Peyer's patch (tissue), 4 donors: ENCODE measurements at regions not wholly inside any gene's neighbourhood (a gene's known extent, or its start where the extent isn't known, plus 50 kb on each side); places are given as distances from the start of the nearest gene placed in this dataset.

Source experiments
- DNase-seq, 3 donors: peaks; one replicate each; pipeline ENCODE4 v3.0.0-alpha.2; 2017 to 2019
- H3K27ac ChIP-seq, 4 donors: fragments of 200-600 bp; sonication (generic); one replicate each; pipeline ENCODE4 v1.5.1; 2016 to 2019
- H3K27me3 ChIP-seq, 2 donors: fragments of 200-600 bp; sonication (generic); one replicate each; pipeline ENCODE4 v1.5.1; 2019
- H3K36me3 ChIP-seq, 3 donors: fragments of 200-600 bp; sonication (generic); one replicate each; pipeline ENCODE4 v1.5.1; 2016 to 2019
- H3K4me1 ChIP-seq, 4 donors: fragments of 200-600 bp; sonication (generic); one replicate each; pipeline ENCODE4 v1.5.1; 2016 to 2019
- H3K4me3 ChIP-seq, 4 donors: fragments of 200-600 bp; sonication (generic); 1 replicate in 3 of 4; 2 replicates in 1 of 4; pipeline ENCODE4 v1.5.1; 2016 to 2019; ENCODE audit warnings: mild to moderate bottlenecking in 1 of 4
- H3K9me3 ChIP-seq, 4 donors: fragments of 200-600 bp; sonication (generic); one replicate each; pipeline ENCODE4 v1.5.1; 2016 to 2019; ENCODE audit warnings: mild to moderate bottlenecking in 1 of 4
- CTCF ChIP-seq, 6 experiments: fragments of 450-650 bp in 4 of 6; fragments of 200-600 bp in 2 of 6; sonication (generic) in 1 of 6; IDR thresholded peaks; one replicate each; pipeline ENCODE4 v1.5.1; 2017 to 2019; ENCODE audit warnings: antibody characterized with exemption in 6 of 6, mild to moderate bottlenecking in 3 of 6, moderate library complexity in 1 of 6
- POLR2A ChIP-seq, 2 donors: fragments of 450-650 bp; IDR thresholded peaks; one replicate each; pipeline ENCODE4 v1.5.1; 2017; ENCODE audit warnings: antibody characterized with exemption in 2 of 2, mild to moderate bottlenecking in 2 of 2, moderate library complexity in 2 of 2

GRCh38 chr16:52650318-52650717 lies 103.4 kb upstream of the TOX3 start:
- DNase-seq: no peak
- Histone ChIP-seq H3K36me3 (no peaks in the 10 kb centered on the region), H3K27me3 (no peaks in the 10 kb centered on the region), H3K27ac (no peak overlapping the region), H3K4me3 (no peak overlapping the region), H3K9me3 (no peaks in the 10 kb centered on the region), H3K4me1 (no peaks in the 10 kb centered on the region)
- TF ChIP-seq CTCF (IDR thresholded peaks at IDR 0.05): no peak
- TF ChIP-seq POLR2A (IDR thresholded peaks at IDR 0.05): no peak

- TF ChIP-seq CTCF (IDR thresholded peaks at IDR 0.05) (no peak), POLR2A (IDR thresholded peaks at IDR 0.05) (no peak)
- Histone ChIP-seq H3K27ac (no peak overlapping the region), H3K36me3 (no peaks in the 10 kb centered on the region), H3K4me3 (no peak overlapping the region), H3K9me3 (no peaks in the 10 kb centered on the region), H3K27me3 (no peaks in the 10 kb centered on the region), H3K4me1 (no peaks in the 10 kb centered on the region)
- no peak for DNase-seq
Observed at GRCh38 chr16:52649870-52650269, 102.9 kb upstream of the TOX3 start.

GRCh38 chr16:52647588-52647987 lies 100.6 kb upstream of the TOX3 start:
- TF ChIP-seq CTCF (IDR thresholded peaks at IDR 0.05) (no peak), POLR2A (IDR thresholded peaks at IDR 0.05) (no peak)
- no peaks in the 10 kb centered on the region for H3K4me1 ChIP-seq
- H3K36me3 ChIP-seq: no peaks in the 10 kb centered on the region
- no peak overlapping the region for H3K4me3 ChIP-seq
- H3K27ac ChIP-seq: no peak overlapping the region
- no peaks in the 10 kb centered on the region for H3K9me3 ChIP-seq
- no peak for DNase-seq
- H3K27me3 ChIP-seq: no peaks in the 10 kb centered on the region

GRCh38 chr16:52643006-52643405 lies 96.1 kb upstream of the TOX3 start:
- H3K27ac ChIP-seq: no peak overlapping the region
- no peak for TF ChIP-seq CTCF (IDR thresholded peaks at IDR 0.05)
- no peak for TF ChIP-seq POLR2A (IDR thresholded peaks at IDR 0.05)
- no peaks in the 10 kb centered on the region for H3K4me1 ChIP-seq
- no peaks in the 10 kb centered on the region for H3K36me3 ChIP-seq
- H3K9me3 ChIP-seq: no peaks in the 10 kb centered on the region
- H3K4me3 ChIP-seq: no peak overlapping the region
- DNase-seq: no peak
- no peaks in the 10 kb centered on the region for H3K27me3 ChIP-seq

- Histone ChIP-seq H3K9me3 (no peaks in the 10 kb centered on the region), H3K27ac (no peak overlapping the region), H3K4me1 (no peaks in the 10 kb centered on the region), H3K36me3 (no peaks in the 10 kb centered on the region), H3K27me3 (no peaks in the 10 kb centered on the region), H3K4me3 (no peak overlapping the region)
- DNase-seq: no peak
- TF ChIP-seq POLR2A (IDR thresholded peaks at IDR 0.05): no peak
- no peak for TF ChIP-seq CTCF (IDR thresholded peaks at IDR 0.05)
Observed at GRCh38 chr16:52634528-52634927, 87.6 kb upstream of the TOX3 start.

- DNase-seq: no peak
- Histone ChIP-seq H3K27me3 (no peaks in the 10 kb centered on the region), H3K4me3 (no peak overlapping the region), H3K4me1 (no peaks in the 10 kb centered on the region), H3K36me3 (no peaks in the 10 kb centered on the region), H3K27ac (no peak overlapping the region), H3K9me3 (no peaks in the 10 kb centered on the region)
- no peak for TF ChIP-seq POLR2A (IDR thresholded peaks at IDR 0.05)
- TF ChIP-seq CTCF (IDR thresholded peaks at IDR 0.05): no peak
Observed at GRCh38 chr16:52634104-52634503, 87.2 kb upstream of the TOX3 start.
